Neural progenitor cell (in vitro differentiated cells): ENCODE measurements at regions not wholly inside any gene's neighbourhood (a gene's known extent, or its start where the extent isn't known, plus 50 kb on each side); places are given as distances from the start of the nearest gene placed in this dataset.

Experiments used
- EZH2phosphoT487 ChIP-seq: fragments of 200-600 bp; sonication (generic); IDR thresholded peaks from 2 replicates; pipeline ENCODE4 v1.6.1; 2017; ENCODE audit warnings: antibody characterized with exemption
- TF ChIP-seq, protein P1 (sequence below): fragments of 200-600 bp; sonication (generic); IDR thresholded peaks from 2 replicates; pipeline ENCODE4 v1.5.1; 2017; ENCODE audit warnings: antibody characterized with exemption, mild to moderate bottlenecking

DNA sequence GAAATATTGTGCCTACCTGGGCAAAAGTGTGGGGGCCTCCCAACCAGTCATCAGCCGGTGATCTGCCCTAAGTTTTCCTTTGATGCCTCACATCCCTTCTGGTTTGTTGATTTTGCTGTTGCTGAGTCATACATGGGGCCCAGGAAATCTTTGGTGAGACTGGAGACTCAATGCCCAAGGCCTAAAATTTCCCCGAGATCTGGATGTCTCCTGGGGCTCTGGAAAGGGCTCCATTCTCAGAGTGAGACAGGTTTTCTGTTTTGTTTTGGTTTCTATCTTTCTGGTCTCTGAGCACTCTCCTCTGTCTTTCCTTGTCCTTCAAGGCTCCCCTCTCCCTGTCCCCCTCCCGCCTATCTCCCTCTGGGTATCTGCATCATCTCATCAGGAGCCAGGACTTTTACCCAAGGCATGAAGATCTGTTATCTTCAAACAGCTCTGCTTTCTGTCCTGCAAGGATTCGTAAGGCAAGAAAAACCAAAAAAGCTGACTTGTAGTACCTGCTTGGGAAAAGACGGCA is 152.8 kb upstream of the MAX start:
- no peak for TF ChIP-seq EZH2phosphoT487
- TF ChIP-seq, protein P1, sequence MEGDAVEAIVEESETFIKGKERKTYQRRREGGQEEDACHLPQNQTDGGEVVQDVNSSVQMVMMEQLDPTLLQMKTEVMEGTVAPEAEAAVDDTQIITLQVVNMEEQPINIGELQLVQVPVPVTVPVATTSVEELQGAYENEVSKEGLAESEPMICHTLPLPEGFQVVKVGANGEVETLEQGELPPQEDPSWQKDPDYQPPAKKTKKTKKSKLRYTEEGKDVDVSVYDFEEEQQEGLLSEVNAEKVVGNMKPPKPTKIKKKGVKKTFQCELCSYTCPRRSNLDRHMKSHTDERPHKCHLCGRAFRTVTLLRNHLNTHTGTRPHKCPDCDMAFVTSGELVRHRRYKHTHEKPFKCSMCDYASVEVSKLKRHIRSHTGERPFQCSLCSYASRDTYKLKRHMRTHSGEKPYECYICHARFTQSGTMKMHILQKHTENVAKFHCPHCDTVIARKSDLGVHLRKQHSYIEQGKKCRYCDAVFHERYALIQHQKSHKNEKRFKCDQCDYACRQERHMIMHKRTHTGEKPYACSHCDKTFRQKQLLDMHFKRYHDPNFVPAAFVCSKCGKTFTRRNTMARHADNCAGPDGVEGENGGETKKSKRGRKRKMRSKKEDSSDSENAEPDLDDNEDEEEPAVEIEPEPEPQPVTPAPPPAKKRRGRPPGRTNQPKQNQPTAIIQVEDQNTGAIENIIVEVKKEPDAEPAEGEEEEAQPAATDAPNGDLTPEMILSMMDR: no peak
